Breast epithelium (tissue), 3 donors: ENCODE measurements at regions not wholly inside any gene's neighbourhood (a gene's known extent, or its start where the extent isn't known, plus 50 kb on each side); places are given as distances from the start of the nearest gene placed in this dataset.

Experiments used
- CTCF ChIP-seq, 3 donors: fragments of 450-650 bp; IDR thresholded peaks; one replicate each; pipeline ENCODE4 v1.5.1; 2016 to 2017; ENCODE audit warnings: antibody characterized with exemption in 3 of 3, mild to moderate bottlenecking in 3 of 3, moderate library complexity in 3 of 3
- POLR2AphosphoS5 ChIP-seq, 3 donors: sonication (generic); formaldehyde crosslinking; IDR thresholded peaks; one replicate each; pipeline ENCODE4 v1.6.1; 2017; ENCODE audit warnings: antibody characterized with exemption in 3 of 3

GRCh38 chr5:152092580-152092979, 167.9 kb upstream of the GLRA1 start:
- no peak for TF ChIP-seq CTCF (IDR thresholded peaks at IDR 0.05)
- TF ChIP-seq POLR2AphosphoS5 (IDR thresholded peaks at IDR 0.05), result no peak
